ENCODE measurements at regions not wholly inside any gene's neighbourhood (a gene's known extent, or its start where the extent isn't known, plus 50 kb on each side); places are given as distances from the start of the nearest gene placed in this dataset.
A peak's percentile ranks its signal among the peaks of the same experiment; 100 is the strongest.

GRCh38 chr17:77738751-77739531 lies 219.6 kb upstream of the TNRC6C start:
- H3K4me3 ChIP-seq (ENCODE audit: low read depth, low read length), result no peak overlapping the region
- CTCF ChIA-PET, result no interaction called here
- H3K27ac ChIP-seq (ENCODE audit: low read depth, low read length), result no peak overlapping the region
- POLR2A ChIA-PET, result no interaction called here
- DNase-seq (ENCODE audit: low read depth, low spot score), result no peak
- TF ChIP-seq CTCF (IDR thresholded peaks at IDR 0.05; ENCODE audit: low read depth, low read length), result no peak
- no peaks in the 10 kb centered on the region; the same call in 1 of the 2 replicates for H3K9me3 ChIP-seq (ENCODE audit: control insufficient read depth, insufficient read depth, low read length)
- H3K27me3 ChIP-seq (ENCODE audit: control insufficient read depth, insufficient read depth, low read length), result peaks cover 23% of the 10 kb centered on the region

- DNase-seq (ENCODE audit: low read depth, low spot score), result no peak
- Histone ChIP-seq H3K27ac (ENCODE audit: low read depth, low read length) (no peak overlapping the region), H3K4me3 (ENCODE audit: low read depth, low read length) (no peak overlapping the region), H3K9me3 (ENCODE audit: control insufficient read depth, insufficient read depth, low read length) (no peaks in the 10 kb centered on the region; the same call in 1 of the 2 replicates), H3K27me3 (ENCODE audit: control insufficient read depth, insufficient read depth, low read length) (peaks cover 21% of the 10 kb centered on the region)
- no peak for TF ChIP-seq CTCF (IDR thresholded peaks at IDR 0.05; ENCODE audit: low read depth, low read length)
- ChIA-PET POLR2A (no interaction called here), CTCF (no interaction called here)
These were observed 218.0 kb upstream of the TNRC6C start for GRCh38 chr17:77740481-77740880.

GRCh38 chr17:77741109-77741508 lies 217.4 kb upstream of the TNRC6C start:
- CTCF ChIA-PET, result no interaction called here
- DNase-seq (ENCODE audit: low read depth, low spot score), result no peak
- H3K9me3 ChIP-seq (ENCODE audit: control insufficient read depth, insufficient read depth, low read length), result no peaks in the 10 kb centered on the region; the same call in 1 of the 2 replicates
- no peak overlapping the region for H3K27ac ChIP-seq (ENCODE audit: low read depth, low read length)
- peaks cover 20% of the 10 kb centered on the region for H3K27me3 ChIP-seq (ENCODE audit: control insufficient read depth, insufficient read depth, low read length)
- no peak overlapping the region for H3K4me3 ChIP-seq (ENCODE audit: low read depth, low read length)
- TF ChIP-seq CTCF (IDR thresholded peaks at IDR 0.05; ENCODE audit: low read depth, low read length), result peak; percentile 34
- POLR2A ChIA-PET, result no interaction called here

GRCh38 chr17:77742579-77742978 lies 215.9 kb upstream of the TNRC6C start:
- peaks cover 17% of the 10 kb centered on the region for H3K27me3 ChIP-seq (ENCODE audit: control insufficient read depth, insufficient read depth, low read length)
- CTCF ChIA-PET, result no interaction called here
- no peaks in the 10 kb centered on the region; the same call in 1 of the 2 replicates for H3K9me3 ChIP-seq (ENCODE audit: control insufficient read depth, insufficient read depth, low read length)
- no peak for TF ChIP-seq CTCF (IDR thresholded peaks at IDR 0.05; ENCODE audit: low read depth, low read length)
- H3K27ac ChIP-seq (ENCODE audit: low read depth, low read length), result no peak overlapping the region
- H3K4me3 ChIP-seq (ENCODE audit: low read depth, low read length), result no peak overlapping the region
- POLR2A ChIA-PET, result no interaction called here
- no peak for DNase-seq (ENCODE audit: low read depth, low spot score)

- H3K9me3 ChIP-seq (ENCODE audit: control insufficient read depth, insufficient read depth, low read length), result no peaks in the 10 kb centered on the region; the same call in 1 of the 2 replicates
- POLR2A ChIA-PET, result no interaction called here
- no peak for TF ChIP-seq CTCF (IDR thresholded peaks at IDR 0.05; ENCODE audit: low read depth, low read length)
- no peak overlapping the region for H3K27ac ChIP-seq (ENCODE audit: low read depth, low read length)
- peaks cover 17% of the 10 kb centered on the region for H3K27me3 ChIP-seq (ENCODE audit: control insufficient read depth, insufficient read depth, low read length)
- CTCF ChIA-PET, result no interaction called here
- no peak overlapping the region for H3K4me3 ChIP-seq (ENCODE audit: low read depth, low read length)
- no peak for DNase-seq (ENCODE audit: low read depth, low spot score)
These were observed 214.2 kb upstream of the TNRC6C start for GRCh38 chr17:77744066-77744988.
